IPS-18a (cell line): ENCODE measurements at regions not wholly inside any gene's neighbourhood (a gene's known extent, or its start where the extent isn't known, plus 50 kb on each side); places are given as distances from the start of the nearest gene placed in this dataset.

ENCODE experiments used
- H3K27ac ChIP-seq: one replicate; pipeline ENCODE4 v1.5.1; 2013; ENCODE audit warnings: low read length
- H3K27me3 ChIP-seq: one replicate; pipeline ENCODE4 v1.6.1; 2013; ENCODE audit warnings: mild to moderate bottlenecking, low read length; ENCODE audit not compliant: control insufficient read depth, insufficient read depth
- H3K36me3 ChIP-seq: one replicate; pipeline ENCODE4 v1.6.1; 2013; ENCODE audit warnings: low read depth, low read length; ENCODE audit not compliant: control insufficient read depth
- H3K4me1 ChIP-seq: one replicate; pipeline ENCODE4 v1.6.1; 2013; ENCODE audit warnings: low read depth, low read length; ENCODE audit not compliant: control insufficient read depth
- H3K4me3 ChIP-seq: one replicate; pipeline ENCODE4 v1.5.1; 2013; ENCODE audit warnings: low read length
- H3K9ac ChIP-seq: one replicate; pipeline ENCODE4 v1.6.1; 2013; ENCODE audit warnings: mild to moderate bottlenecking, low read length, moderate library complexity
- H3K9me3 ChIP-seq: one replicate; pipeline ENCODE4 v1.6.1; 2013; ENCODE audit warnings: low read depth, low read length; ENCODE audit not compliant: control insufficient read depth

DNA sequence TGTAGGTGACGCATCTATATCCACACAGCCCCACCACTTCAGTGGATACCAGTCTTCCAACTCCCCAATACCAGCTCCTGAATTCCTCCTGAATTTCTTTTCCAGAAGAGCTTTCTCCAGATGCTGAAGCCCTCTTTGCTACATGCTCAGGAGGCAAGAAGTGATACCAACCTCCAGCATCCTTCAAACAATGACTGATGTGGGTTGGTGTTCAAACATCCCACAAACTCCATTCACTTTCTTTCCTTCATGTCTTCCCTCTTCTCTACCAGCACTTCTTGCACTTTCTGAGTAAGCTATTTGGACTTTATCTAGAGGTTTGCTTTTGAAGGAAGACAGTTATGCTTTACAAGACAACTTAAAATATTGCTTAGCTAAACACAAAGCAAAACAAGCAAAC is 179.9 kb upstream of the RORB start:
- Histone ChIP-seq H3K4me3 (no peak overlapping the region), H3K27me3 (no peaks in the 10 kb centered on the region), H3K9ac (no peak overlapping the region), H3K4me1 (no peaks in the 10 kb centered on the region), H3K27ac (no peak overlapping the region), H3K36me3 (no peaks in the 10 kb centered on the region), H3K9me3 (no peaks in the 10 kb centered on the region)

DNA sequence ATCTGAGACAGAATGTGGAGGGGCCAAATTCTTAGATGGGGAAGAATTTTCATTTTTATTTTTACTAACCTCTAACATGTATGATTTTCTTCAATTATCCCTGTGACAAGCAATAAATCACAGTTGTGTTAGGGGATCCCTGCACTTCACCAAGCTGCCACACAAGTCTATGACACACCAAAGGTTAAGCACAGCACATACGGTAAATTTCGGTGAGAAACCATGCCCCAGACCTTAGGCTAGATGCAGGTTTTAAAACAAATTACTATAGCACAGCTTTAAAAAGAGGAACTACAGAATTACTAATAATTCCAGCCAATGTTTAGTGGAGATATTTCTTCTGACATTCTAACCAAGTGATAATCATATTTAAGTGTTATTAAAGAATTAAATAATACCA is 175.7 kb upstream of the RORB start:
- Histone ChIP-seq H3K9ac (no peak overlapping the region), H3K27me3 (no peaks in the 10 kb centered on the region), H3K27ac (no peak overlapping the region)

DNA sequence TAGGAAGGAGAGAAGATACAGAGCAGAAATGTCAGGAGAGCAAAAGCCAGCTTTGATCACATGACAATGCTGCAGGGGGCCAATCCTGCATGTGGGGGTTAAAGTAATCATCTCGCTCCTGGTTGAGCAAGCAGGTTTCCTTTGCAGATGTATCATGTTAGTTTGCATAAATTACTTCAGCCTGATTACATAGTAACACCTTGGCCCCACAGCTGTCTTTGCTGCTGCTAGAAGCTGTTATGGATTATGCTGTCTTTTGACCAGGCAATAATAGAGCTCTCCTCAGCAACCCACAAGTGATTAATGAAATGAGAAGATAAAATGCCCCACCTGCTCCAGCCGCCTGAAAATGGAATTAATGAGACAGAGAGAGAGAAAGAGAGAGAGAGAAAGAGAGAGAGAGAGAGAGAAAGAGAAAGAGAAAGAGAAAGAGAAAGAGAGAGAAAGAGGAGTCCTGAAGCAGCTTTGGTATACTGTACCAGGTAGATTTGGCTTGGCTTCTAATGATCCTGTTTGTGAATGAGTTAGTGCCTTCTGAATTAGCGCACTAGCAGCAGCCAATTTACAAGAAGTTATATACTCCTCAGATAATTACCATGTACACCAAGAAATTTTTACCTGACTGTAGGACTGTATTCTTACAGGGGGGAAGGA is 174.3 kb upstream of the RORB start:
- no peaks in the 10 kb centered on the region for H3K36me3 ChIP-seq
- no peak overlapping the region for H3K9ac ChIP-seq
- no peak overlapping the region for H3K27ac ChIP-seq
- no peaks in the 10 kb centered on the region for H3K9me3 ChIP-seq
- peaks cover 7% of the 10 kb centered on the region for H3K4me1 ChIP-seq
- H3K27me3 ChIP-seq, result no peaks in the 10 kb centered on the region
- H3K4me3 ChIP-seq, result no peak overlapping the region

More for the DNA sequence above, 175.7 kb upstream of the RORB start:
- Histone ChIP-seq H3K4me1 (peaks cover 7% of the 10 kb centered on the region), H3K36me3 (no peaks in the 10 kb centered on the region), H3K4me3 (no peak overlapping the region), H3K9me3 (no peaks in the 10 kb centered on the region)

DNA sequence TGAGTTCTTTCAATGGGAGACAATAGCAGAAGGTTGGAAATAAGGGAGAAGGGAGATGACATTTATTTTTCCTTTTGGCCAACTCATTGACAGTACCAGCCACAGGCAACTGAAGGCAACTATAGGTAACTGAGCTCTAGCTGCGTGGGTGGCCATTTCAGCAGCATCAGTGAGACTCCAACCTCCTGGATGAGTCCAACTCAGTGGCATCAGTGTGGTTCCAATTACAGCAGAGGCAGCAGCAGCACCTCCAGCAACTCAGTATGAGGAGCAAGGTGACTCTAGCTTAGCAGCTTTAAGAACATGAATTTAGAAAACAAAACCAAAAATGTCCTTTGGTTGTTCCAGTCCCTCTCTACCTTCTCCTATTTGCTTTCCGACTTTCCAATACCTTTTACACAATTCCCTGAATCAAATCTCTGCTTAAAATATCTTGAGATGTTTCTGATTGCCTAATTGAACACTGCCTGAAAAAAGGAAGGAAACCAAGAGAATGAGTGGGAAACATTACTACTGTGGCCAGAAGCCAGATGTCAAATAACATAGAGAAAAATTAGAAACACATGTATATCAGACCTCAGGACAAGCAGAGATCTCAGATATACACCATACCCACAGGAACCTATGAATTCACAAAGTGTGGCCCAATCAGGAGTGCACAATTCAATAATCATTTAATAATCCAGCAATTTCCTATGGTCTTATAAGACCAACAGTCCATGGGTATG is 166.5 kb upstream of the RORB start:
- H3K27ac ChIP-seq, result no peak overlapping the region
- no peaks in the 10 kb centered on the region for H3K9me3 ChIP-seq
- no peak overlapping the region for H3K4me3 ChIP-seq
- H3K27me3 ChIP-seq, result no peaks in the 10 kb centered on the region
- no peak overlapping the region for H3K9ac ChIP-seq
- H3K4me1 ChIP-seq, result peaks cover 4% of the 10 kb centered on the region
- no peaks in the 10 kb centered on the region for H3K36me3 ChIP-seq

DNA sequence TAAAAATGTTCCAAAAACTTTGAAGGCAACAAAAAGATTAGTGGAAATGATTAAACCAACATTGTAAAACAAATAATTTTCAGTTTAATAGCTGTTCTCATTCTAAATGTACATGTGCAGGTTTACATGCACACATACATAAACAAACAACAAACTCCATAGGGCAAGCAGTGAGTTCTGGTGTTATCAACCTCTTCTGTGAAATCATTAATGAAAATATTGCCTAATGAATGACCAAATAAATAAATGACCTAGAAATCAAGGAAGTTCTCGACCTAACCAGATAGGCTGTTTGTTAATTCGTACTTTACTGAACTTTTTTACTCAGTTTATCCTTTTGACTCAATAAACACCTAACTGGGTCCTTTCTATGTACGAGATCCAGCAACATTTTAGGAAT is 165.5 kb upstream of the RORB start:
- H3K4me3 ChIP-seq, result no peak overlapping the region
- H3K36me3 ChIP-seq, result no peaks in the 10 kb centered on the region
- no peaks in the 10 kb centered on the region for H3K9me3 ChIP-seq
- no peak overlapping the region for H3K27ac ChIP-seq
- H3K27me3 ChIP-seq, result no peaks in the 10 kb centered on the region
- H3K4me1 ChIP-seq, result peaks cover 4% of the 10 kb centered on the region
- H3K9ac ChIP-seq, result no peak overlapping the region

DNA sequence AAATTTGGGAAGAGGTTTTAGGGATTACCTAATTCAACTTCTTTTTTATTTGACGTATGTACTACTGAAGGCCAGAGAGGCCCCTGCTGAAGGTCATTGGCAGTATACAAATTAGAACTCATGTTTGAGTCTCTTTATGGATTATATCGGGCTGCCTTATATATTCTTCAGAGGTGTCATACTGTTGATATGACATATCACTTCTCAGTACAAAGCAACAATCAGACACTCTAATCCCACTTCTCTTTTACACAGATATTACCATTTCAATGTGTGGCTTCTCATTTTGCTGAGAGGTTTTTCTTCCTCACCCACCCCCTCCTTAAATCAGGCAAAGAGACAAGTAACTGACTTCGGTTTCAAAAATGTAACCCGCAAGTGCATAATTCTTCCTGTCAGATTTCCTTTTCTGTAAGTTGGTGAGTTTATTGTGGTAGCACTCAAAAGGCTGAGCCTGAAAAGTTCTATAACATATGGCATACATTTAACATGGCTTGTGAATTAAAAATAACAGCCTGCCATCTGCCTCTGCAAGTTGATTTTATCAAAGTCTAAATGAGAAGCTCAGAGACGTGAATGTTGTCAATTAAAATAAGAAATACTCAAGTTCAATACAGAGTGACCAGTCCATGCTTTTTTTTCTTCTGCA is 163.6 kb upstream of the RORB start:
- H3K9me3 ChIP-seq, result no peaks in the 10 kb centered on the region
- no peaks in the 10 kb centered on the region for H3K27me3 ChIP-seq
- H3K4me1 ChIP-seq, result peaks cover 4% of the 10 kb centered on the region
- no peak overlapping the region for H3K9ac ChIP-seq
- no peak overlapping the region for H3K4me3 ChIP-seq
- H3K36me3 ChIP-seq, result no peaks in the 10 kb centered on the region
- H3K27ac ChIP-seq, result no peak overlapping the region

DNA sequence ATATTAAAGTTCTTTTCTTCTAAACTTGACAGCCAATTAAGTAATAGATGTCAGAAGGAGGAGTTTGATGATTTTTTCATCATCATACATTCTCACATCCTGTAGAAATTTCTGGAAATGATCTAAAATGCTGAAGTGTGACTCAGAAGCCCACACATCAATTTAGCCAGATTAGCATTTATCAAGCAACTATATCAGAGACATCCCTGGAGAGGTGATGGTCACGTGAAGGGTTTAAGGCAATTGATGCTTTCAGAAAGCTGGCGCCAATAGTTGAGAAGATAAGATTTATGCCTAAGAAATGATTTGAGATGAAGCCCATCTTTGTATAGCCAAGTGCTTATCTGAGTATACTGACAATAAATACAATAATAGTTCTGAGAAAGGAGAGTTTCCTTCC is 162.9 kb upstream of the RORB start:
- H3K9ac ChIP-seq, result no peak overlapping the region
- H3K4me1 ChIP-seq, result peaks cover 4% of the 10 kb centered on the region
- H3K4me3 ChIP-seq, result no peak overlapping the region
- no peaks in the 10 kb centered on the region for H3K36me3 ChIP-seq
- no peak overlapping the region for H3K27ac ChIP-seq
- H3K27me3 ChIP-seq, result no peaks in the 10 kb centered on the region
- no peaks in the 10 kb centered on the region for H3K9me3 ChIP-seq

DNA sequence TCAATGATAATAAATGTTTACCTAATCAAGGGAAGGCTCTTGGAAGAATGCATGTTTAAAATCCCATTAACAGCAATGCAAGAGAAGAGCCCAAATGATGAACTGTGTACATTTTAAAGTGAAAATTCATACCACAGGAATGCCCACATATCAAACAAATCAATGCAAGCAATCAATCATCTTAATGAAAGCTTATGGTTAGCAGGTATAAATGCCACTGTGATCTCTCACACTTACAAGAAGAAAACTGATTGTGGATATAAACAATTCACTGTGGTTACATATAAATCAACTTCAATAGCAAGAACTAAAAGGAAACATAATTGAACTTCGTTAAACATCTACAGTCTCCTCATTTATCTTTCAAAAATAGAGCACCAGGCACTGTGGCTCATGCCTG is 161.0 kb upstream of the RORB start:
- H3K36me3 ChIP-seq, result no peaks in the 10 kb centered on the region
- H3K27me3 ChIP-seq, result no peaks in the 10 kb centered on the region
- H3K9me3 ChIP-seq, result no peaks in the 10 kb centered on the region
- no peak overlapping the region for H3K9ac ChIP-seq
- no peak overlapping the region for H3K27ac ChIP-seq
- peaks cover 4% of the 10 kb centered on the region for H3K4me1 ChIP-seq
- no peak overlapping the region for H3K4me3 ChIP-seq

DNA sequence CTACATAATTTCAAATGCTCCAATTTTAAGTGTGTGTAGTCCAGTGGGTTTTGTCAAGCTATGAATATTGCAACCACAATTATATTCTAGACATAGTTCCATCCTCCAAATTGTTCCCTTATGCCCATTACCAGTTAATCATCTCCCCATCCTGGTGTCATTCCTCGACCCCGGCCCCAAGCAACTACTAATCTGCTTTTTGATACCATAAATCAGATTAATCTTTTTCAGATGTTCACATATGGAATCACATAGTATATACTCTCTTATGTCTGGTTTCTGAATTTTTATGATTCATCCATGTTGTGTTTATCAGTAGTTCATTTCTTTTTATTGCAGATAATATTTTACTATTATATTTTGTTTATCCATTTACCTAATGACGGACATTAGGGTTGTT is 148.4 kb upstream of the RORB start:
- Histone ChIP-seq H3K27ac (no peak overlapping the region), H3K9me3 (no peaks in the 10 kb centered on the region)

DNA sequence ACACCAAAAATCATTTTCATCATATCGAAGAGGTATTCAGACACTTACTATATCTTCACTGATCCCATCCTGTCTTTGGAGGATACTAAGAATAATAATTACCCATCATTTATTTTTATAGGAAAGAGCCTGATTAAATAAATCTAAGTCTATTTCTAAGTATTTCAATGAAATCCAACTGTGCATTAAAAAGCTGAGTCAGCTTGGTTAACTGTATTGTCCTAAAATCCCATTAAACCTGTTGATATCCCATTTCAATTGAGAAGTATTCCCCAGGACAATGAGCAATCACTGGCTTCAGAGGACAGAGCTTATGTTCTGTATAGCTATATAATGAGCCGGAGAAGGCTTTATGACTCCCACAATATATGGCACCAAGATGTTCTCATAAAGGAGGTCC is 142.0 kb upstream of the RORB start:
- H3K27ac ChIP-seq, result no peak overlapping the region
- no peak overlapping the region for H3K4me3 ChIP-seq
- no peaks in the 10 kb centered on the region for H3K4me1 ChIP-seq
- no peaks in the 10 kb centered on the region for H3K9me3 ChIP-seq
- H3K36me3 ChIP-seq, result no peaks in the 10 kb centered on the region
- no peaks in the 10 kb centered on the region for H3K27me3 ChIP-seq
- H3K9ac ChIP-seq, result no peak overlapping the region

More for the DNA sequence above, 148.4 kb upstream of the RORB start:
- Histone ChIP-seq H3K9ac (no peak overlapping the region), H3K4me1 (no peaks in the 10 kb centered on the region), H3K27me3 (no peaks in the 10 kb centered on the region), H3K36me3 (no peaks in the 10 kb centered on the region), H3K4me3 (no peak overlapping the region)

DNA sequence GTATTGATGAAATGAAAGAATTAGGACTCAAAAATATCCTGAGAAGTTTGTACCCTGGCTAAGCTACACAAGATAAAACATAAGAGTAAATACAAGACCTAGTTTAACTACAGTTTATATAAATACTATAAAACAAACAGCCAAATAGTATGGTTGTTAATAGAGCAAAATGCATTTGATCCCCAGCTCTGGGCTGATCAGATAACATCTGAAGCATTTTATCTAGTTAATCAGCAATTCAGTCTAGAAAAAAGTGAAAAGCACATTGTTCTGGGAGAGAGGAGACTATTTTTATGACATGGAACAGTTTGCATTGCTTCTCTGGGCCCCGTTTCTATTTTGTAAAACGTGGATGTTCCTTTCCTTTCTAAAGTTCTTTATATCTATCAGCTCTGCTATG is 139.6 kb upstream of the RORB start:
- no peaks in the 10 kb centered on the region for H3K36me3 ChIP-seq
- no peaks in the 10 kb centered on the region for H3K27me3 ChIP-seq
- H3K4me1 ChIP-seq, result no peaks in the 10 kb centered on the region
- no peak overlapping the region for H3K27ac ChIP-seq
- no peak overlapping the region for H3K9ac ChIP-seq
- H3K4me3 ChIP-seq, result no peak overlapping the region
- no peaks in the 10 kb centered on the region for H3K9me3 ChIP-seq

DNA sequence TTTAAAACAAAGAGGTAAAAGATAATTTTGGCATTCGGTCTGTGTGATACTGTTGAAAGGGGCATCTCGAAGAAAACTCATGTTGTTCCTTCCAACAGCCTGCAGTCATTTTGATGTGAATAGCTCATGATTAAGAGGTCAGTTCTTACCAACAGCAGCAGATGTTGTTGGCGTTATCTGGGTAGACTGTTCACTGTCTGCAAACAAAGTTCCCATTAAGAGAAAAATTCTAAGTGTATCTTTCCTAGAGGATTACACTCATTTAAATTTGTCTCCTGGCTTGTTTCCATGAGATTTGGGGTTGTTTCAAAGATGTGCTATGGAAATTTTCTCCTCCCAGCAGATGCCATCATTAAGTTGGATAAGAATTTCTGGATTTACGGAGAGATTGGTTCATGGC is 138.2 kb upstream of the RORB start:
- H3K9me3 ChIP-seq, result no peaks in the 10 kb centered on the region
- H3K9ac ChIP-seq, result no peak overlapping the region
- H3K27ac ChIP-seq, result no peak overlapping the region
- H3K36me3 ChIP-seq, result no peaks in the 10 kb centered on the region
- H3K27me3 ChIP-seq, result no peaks in the 10 kb centered on the region
- H3K4me3 ChIP-seq, result no peak overlapping the region
- H3K4me1 ChIP-seq, result no peaks in the 10 kb centered on the region
